CD4-positive, alpha-beta T cell treated with Interleukin-6 at 100 ng/mL for 8 hours (primary cell): ENCODE measurements at regions not wholly inside any gene's neighbourhood (a gene's known extent, or its start where the extent isn't known, plus 50 kb on each side); places are given as distances from the start of the nearest gene placed in this dataset.

Source experiments
- DNase-seq: peaks from one replicate; pipeline ENCODE4 v3.0.0-alpha.2; 2020; ENCODE audit warnings: mixed read lengths, low spot score

DNA sequence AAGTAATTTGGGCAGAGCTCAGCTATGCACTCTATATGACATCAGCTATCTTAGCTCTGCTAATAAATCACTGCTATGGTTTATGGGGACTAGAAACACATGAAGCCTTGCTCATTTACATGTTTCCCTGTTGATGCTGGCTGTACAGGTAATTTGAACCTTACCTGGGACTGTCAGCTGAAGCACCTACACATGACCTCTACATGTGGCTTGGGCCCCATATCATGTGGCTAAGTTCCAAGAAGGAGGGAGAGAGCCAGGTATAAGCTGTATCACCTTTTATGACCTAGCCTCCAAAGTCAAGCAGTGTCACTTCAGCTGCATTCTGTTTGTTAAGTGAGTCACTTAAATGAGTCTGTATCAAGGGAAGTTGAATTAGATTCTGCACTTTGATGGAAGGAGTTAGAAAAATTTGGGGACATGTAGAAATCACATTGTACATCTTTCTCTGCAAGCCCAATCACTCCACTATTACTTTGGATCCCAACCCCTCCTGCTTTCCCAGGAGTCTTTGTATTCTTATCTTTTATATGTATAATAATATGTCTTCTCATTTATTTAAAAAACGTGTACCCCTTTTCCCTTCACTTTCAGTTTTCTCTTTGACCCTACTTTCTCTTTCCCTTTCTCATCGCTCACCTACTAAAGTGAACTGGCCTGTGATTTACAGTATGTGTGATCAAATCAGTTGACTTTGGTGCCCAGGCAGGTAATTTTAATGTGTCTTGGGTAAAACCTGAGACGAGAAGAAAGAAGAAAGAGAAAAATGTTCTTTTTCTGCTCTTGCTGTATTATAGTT lies 53.4 kb upstream of the PRKACB start:
- DNase-seq = peak; percentile 26

DNA sequence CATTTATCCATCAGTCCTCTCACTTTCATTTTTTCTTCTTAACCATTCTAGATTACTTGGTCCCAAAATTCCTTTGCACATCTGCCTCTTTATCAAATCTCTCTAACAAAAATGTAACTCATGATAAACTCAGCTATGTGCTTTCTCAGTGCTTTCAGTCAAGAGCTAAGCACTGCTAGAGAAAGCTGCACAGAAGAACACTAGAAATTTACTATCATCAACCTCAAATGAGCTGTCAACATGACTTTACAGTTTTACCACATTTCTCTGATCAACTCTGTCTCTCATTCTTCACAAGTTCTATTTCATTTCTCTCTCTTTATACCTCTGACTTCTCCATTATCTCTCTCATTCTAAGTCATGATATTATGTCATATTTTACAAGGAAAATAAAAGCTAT lies 54.2 kb upstream of the PRKACB start:
- no peak for DNase-seq

DNA sequence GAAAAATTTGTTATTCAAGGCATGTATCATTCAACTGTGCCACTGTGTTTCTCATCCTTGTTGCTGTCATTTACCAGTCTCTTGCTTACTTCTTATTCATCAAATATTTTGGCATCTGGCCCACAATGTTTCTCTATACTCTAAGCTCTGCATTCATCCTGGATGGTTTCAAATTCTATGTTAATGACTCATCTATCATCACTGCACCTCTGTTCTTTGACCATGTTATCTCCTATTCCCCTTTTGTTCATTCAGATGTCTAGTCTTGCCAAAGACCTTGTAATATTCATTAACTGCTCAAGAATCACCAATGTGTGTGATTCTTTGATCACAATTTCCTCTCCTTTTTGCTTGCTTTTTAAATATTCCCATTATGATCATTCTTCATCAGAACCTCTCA lies 54.6 kb upstream of the PRKACB start:
- DNase-seq = no peak

DNA sequence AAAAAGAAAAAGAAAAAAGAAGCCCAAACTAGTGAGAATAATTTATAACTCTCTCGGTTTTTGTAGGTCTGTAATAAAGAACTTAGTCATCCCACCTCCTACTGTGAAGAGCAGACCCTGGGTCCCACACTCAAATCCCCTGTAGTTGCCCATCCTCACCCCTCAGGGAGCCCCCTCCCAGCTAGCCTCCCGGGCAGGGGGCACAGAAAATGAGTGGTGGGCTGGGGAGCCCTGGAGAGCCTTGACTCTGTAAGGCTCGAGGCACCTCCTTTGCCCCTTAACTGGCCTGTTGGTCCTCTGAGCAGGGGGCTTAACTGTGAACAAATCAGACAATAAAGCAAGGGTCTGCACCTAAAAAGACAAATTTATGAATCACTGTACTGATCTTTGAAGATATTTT lies 57.5 kb upstream of the PRKACB start:
- no peak for DNase-seq

DNA sequence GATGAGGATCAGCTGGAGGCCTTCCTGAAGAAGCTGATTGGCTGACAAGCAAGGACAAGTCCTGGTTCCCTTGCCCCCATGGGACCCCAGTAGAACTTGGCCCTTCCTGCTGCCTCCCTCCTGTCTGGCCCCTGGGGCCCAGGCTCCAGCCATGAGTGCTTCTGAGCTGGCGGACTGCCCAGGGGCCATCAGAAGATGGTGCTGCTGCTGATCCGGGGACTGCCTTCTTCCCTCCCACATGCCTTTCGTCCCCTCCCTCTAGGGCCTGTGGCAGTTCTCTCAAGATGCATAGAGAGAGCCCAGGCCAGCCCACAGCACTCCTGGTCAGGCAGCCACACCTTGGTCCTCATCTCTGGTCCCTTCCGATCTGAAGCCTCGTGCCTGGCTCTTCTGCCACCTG lies 57.9 kb upstream of the PRKACB start:
- DNase-seq = no peak

DNA sequence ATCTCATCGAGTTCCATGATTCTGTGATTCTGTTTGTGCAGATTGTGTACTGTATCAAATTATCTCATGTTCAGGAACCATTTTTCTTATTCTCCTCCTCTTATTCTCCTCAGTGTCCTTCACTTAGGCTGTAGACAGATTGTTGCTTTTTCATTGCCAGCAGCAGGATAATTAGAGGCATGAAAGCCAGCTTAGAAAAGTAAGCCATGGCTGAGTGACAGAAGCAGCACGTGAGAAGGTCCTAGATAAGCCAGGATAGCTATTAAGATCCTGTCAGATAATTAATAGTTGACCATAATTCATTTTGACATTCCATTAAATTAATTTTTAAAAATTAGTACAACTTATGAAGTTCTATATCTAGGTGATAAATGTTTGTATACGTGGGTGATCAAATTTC lies 60.8 kb upstream of the PRKACB start:
- no peak for DNase-seq

DNA sequence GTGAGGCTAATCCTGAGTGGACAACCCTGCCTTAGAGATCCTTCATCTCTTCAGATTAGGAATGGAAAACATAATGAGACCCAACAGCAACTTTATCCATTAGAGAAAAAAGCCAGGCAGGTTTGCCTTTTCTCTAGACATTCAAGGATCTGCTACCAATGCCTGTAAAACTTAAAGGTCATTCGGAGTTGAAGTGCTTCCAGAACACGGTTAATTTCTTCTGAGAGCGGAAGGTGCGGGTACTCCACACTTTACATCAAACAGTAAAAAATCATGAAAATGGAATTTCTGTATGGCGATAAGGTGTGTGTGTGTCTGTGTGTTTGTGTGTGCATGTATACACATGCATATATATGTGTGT lies 65.2 kb upstream of the PRKACB start:
- DNase-seq = no peak

DNA sequence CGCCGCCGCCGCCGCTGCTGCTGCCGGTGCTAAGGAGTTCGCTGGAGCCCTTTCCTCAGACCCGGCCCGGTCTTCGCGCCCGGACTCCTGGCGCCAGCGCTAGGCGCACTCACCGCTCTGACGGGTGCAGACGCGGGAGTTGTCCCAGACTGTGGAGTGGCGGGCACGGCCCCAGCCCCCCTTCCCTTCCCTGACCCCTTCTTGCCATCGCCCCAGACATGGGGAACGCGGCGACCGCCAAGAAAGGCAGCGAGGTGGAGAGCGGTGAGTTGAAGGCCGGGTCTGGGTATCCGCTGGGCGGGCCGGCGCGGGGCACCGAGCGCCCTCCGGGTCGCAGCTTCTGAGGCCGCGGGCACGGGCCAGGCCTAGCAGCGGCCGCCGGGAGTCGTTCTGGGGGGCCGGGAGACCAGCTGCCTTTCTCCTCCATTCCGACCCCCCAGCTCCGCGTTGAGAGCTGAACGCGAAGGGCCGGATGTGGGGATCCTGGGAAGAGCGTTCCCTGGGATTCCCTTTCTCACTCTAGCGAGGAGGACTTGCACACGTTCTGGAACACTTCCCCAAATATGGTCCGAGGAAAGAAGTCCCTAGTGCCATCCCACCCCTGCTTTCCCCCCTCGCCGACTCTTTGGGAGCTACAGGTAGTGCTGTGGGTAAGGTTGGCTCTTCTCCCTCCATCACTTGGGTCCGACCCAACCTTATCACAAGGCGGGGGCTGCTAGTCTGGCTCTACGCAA lies 65.8 kb upstream of the PRKACB start:
- DNase-seq = no peak

DNA sequence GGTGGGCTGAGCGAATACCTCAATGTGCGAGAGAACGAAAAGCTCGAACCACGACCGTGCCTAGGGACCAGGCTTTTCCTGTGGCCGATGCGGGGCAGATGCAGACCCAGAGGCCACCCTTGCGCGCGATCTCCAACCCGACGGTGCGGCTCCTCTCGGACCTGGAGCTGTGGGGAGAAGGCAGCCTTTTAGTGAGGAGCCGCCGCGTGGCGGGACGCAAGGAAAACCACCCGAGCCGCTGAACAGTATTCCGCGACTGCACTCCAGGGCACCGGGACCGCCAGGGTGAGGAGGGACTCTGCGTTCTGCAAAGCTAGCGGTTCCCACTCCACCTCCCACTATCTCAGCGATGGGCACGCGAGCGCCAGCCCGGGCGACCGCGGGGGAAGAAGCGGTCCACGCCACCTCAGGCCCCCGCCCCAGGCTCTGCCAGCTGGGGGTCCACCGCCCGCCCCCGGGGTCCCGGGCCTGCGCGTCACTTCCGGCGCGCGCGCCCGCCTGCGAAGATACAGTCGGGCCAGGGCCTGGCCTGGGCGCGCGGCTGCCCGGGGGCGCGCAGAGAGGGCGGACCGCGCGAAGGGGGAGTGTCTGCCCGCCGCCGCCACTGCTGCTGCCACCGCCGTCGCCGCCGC lies 66.5 kb upstream of the PRKACB start:
- DNase-seq = peak; percentile 56

DNA sequence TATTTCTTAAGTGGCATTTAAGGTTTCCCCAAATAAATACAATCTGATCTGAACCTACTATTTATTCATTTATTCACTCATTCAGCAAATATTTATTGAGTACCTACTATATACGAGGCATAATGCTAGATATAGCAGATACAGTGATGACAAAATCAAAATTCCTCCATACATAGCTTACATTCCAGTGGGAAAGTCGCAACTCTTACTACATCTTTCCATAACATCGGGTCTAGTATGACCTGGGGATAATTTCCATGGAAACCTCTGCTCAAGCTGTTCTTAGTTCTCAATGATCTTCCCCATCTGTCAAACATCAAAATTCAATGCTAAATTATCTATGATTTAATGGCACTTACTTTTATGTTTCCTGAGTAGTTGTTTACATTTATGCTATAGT lies 70.8 kb upstream of the PRKACB start:
- no peak for DNase-seq

DNA sequence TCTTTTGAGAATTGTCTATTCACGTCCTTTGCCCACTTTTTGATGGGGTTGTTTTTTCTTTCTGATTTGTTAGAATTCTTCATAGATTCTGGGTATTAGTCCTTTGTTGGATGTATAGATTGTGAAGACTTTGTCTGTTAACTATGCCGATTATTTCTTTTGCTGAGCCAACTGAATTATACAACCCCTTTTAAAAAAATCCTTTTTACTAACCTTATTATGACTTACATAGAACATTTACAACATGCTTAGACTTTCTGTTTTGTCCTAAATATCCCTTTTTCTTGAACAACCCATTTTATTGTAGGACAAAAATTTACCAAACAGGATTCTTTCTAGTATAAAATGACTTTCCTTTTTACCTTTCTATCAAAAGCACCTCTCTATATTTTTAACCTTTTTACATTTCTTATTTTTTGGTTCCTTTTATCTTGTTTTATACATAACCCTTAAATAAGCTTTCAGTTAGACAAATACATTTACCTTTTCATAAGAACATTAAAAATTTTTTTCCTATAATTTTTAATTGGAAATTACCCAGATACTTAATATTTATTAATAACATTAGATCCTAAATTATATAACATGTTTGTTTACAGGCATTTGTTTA lies 70.4 kb upstream of the TTLL7 start:
- DNase-seq = no peak

DNA sequence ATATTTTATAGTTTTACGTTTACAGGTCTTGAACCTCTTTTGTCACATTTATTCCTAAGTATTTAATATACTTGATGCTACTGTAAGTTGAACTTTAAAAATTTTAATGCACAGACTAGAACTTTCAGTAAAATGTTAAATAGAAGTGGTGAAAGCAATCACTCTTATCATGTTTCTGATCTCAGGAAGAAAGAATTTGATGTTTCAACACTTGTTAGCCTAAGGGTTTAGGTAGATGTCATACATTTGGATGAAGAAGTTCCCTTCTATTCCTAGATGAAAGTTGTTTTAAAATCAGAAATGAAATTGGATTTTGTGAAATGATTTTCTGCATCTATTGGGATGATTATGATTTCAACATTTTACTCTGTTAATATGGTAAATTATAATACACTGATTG lies 63.6 kb upstream of the TTLL7 start:
- DNase-seq = no peak

DNA sequence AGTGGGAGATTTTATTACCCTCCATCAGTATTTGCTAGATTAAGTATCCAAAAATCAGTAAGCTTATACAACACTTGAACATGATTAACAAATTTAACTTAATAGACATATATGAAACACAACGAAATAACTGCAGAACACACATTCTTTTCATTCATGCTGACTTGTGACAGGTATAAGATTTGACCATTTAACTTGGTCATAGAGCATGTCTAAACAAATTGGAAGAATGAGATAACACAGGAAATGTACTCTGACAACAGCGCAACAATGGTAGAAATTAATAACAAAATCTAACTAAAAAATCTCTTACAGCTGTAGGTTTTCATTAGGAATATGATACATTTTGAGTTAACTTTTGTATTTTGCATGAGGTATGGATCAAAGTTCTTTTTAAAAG lies 62.4 kb upstream of the TTLL7 start:
- DNase-seq = no peak

DNA sequence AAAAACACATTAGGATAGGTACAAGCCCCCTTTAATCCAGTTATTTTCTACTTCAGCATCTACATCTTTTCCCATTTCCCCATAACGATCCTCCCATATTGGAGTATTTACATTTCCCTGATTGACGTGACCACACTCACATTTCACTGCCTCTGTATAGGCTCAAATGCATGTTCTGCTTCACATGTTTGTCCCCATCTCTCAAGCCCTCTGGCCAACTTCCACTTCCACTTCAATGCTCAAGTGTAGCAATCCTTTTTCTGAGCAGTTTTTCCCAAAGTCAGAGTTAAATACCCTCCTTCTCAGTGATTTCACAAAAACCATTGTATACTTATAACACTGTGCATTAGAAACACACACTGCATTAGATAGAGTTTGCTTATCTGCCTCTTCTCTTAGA lies 61.8 kb upstream of the TTLL7 start:
- no peak for DNase-seq

DNA sequence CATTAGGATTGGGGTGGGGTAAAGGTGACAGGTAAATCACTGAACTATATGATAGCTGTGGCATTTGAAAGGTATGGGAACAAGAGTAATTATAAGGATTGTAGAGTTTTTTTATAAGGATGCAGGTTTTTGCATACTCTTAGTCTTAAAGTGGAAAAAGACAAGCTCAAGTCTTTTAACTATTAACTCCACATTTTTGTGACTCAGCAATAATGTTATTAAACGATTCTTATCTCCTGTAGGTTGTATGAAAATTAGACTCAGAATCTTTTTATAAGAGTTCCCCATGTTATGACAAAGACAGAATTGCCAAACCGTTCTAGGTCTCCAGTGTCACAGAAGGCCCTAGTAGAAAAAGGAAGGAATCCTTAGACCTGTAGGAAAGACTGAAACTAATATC lies 49.9 kb upstream of the TTLL7 start:
- no peak for DNase-seq
